Keratinocyte (primary cell): ENCODE measurements at regions not wholly inside any gene's neighbourhood (a gene's known extent, or its start where the extent isn't known, plus 50 kb on each side); places are given as distances from the start of the nearest gene placed in this dataset.

Experiments used
- DNase-seq: peaks from one replicate; pipeline ENCODE4 v3.0.0-alpha.2; 2011; ENCODE audit warnings: low read depth, missing footprints, low spot score
- FAIRE-seq: peaks from 2 replicates; lab custom pipeline; 2011; peaks lifted over from hg19 to GRCh38; lab: Jason Lieb, UNC
- H2AFZ ChIP-seq: 2 replicates; pipeline ENCODE4 v1.6.0; 2012; ENCODE audit warnings: low read length, control low read depth, inconsistent platforms; ENCODE audit not compliant: control insufficient read depth
- H3K27ac ChIP-seq: 2 replicates; pipeline ENCODE4 v1.5.1; 2011; ENCODE audit warnings: low read length; ENCODE audit not compliant: control insufficient read depth, insufficient read depth
- H3K27me3 ChIP-seq: 3 replicates; pipeline ENCODE4 v1.6.0; 2011; ENCODE audit warnings: low read length; ENCODE audit not compliant: control insufficient read depth, insufficient read depth; ENCODE audit errors: extremely low read depth
- H3K36me3 ChIP-seq, 2 experiments: 2 replicates in 1 of 2; 3 replicates in 1 of 2; pipeline ENCODE4 v1.5.1; 2011; ENCODE audit warnings: low read length in 2 of 2, mild to moderate bottlenecking in 1 of 2; ENCODE audit not compliant: control insufficient read depth in 2 of 2, insufficient read depth in 2 of 2; ENCODE audit errors: extremely low read depth in 1 of 2
- H3K4me1 ChIP-seq: 3 replicates; pipeline ENCODE4 v1.5.1; 2011; ENCODE audit warnings: low read length; ENCODE audit not compliant: control insufficient read depth, insufficient read depth; ENCODE audit errors: extremely low read depth
- H3K4me2 ChIP-seq: 3 replicates; pipeline ENCODE4 v1.6.0; 2011; ENCODE audit warnings: low read depth, low read length; ENCODE audit not compliant: control insufficient read depth, insufficient read depth; ENCODE audit errors: extremely low read depth
- H3K4me3 ChIP-seq, 3 experiments: fragments of 200-600 bp in 1 of 3; sonication (generic) in 1 of 3; 2 replicates in 2 of 3; 3 replicates in 1 of 3; pipeline ENCODE4 v1.5.1; 2011 to 2016; ENCODE audit warnings: low read length in 3 of 3, mild to moderate bottlenecking in 3 of 3, control low read depth in 2 of 3, inconsistent platforms in 1 of 3, low read depth in 1 of 3, mixed read lengths in 1 of 3, mixed run types in 1 of 3, moderate library complexity in 1 of 3; ENCODE audit not compliant: control insufficient read depth in 2 of 3, insufficient read depth in 2 of 3; ENCODE audit errors: extremely low read depth in 1 of 3
- H3K79me2 ChIP-seq: 2 replicates; pipeline ENCODE4 v1.6.0; 2012; ENCODE audit warnings: low read length; ENCODE audit not compliant: control insufficient read depth, insufficient read depth
- H3K9ac ChIP-seq: 3 replicates; pipeline ENCODE4 v1.6.0; 2011; ENCODE audit warnings: low read length; ENCODE audit not compliant: control insufficient read depth, insufficient read depth; ENCODE audit errors: extremely low read depth
- H3K9me1 ChIP-seq: 3 replicates; pipeline ENCODE4 v1.6.0; 2011; ENCODE audit warnings: low read length; ENCODE audit not compliant: control insufficient read depth, insufficient read depth; ENCODE audit errors: extremely low read depth
- H3K9me3 ChIP-seq: 2 replicates; pipeline ENCODE4 v1.5.1; 2012; ENCODE audit warnings: low read depth, low read length; ENCODE audit not compliant: control insufficient read depth
- H4K20me1 ChIP-seq: 3 replicates; pipeline ENCODE4 v1.6.0; 2011; ENCODE audit warnings: low read length; ENCODE audit not compliant: control insufficient read depth, insufficient read depth; ENCODE audit errors: extremely low read depth
- EZH2 ChIP-seq: IDR thresholded peaks from one replicate; pipeline ENCODE4 v1.6.1; 2012; ENCODE audit warnings: inconsistent platforms, mild to moderate bottlenecking, low read length, moderate library complexity
- dilution Hi-C: fragments of 300-500 bp; cut with MboI; formaldehyde crosslinking; loops from one replicate; pipeline ENCODE4 v1.7.0; 2020; ENCODE audit warnings: low sequenced_read_pairs; ENCODE audit not compliant: extremely low pct_ligation_motif_present
- TF ChIP-seq, protein P1 (sequence below), 3 experiments: IDR thresholded peaks in 1 of 3; conservative IDR thresholded peaks in 1 of 3; optimal IDR thresholded peaks in 1 of 3; 2 replicates in 2 of 3; 3 replicates in 1 of 3; pipeline versions ENCODE3 to v1.5.1; 2011; ENCODE audit warnings: low read length in 3 of 3, mild to moderate bottlenecking in 3 of 3, moderate library complexity in 2 of 3, control low read depth in 1 of 3, inconsistent platforms in 1 of 3; ENCODE audit not compliant: insufficient read depth in 2 of 3; ENCODE audit errors: extremely low read depth in 1 of 3

- Histone ChIP-seq H3K27me3 (no peaks in the 10 kb centered on the region), H3K9ac (no peak overlapping the region), H3K4me2 (no peak overlapping the region), H3K9me3 (no peaks in the 10 kb centered on the region), H3K27ac (no peak overlapping the region), H2AFZ (no peak overlapping the region), H3K9me1 (no peaks in the 10 kb centered on the region), H3K79me2 (no peaks in the 10 kb centered on the region), H4K20me1 (no peaks in the 10 kb centered on the region), H3K4me3 (no peak overlapping the region), H3K36me3 (no peaks in the 10 kb centered on the region), H3K4me1 (no peaks in the 10 kb centered on the region)
- TF ChIP-seq, protein P1, sequence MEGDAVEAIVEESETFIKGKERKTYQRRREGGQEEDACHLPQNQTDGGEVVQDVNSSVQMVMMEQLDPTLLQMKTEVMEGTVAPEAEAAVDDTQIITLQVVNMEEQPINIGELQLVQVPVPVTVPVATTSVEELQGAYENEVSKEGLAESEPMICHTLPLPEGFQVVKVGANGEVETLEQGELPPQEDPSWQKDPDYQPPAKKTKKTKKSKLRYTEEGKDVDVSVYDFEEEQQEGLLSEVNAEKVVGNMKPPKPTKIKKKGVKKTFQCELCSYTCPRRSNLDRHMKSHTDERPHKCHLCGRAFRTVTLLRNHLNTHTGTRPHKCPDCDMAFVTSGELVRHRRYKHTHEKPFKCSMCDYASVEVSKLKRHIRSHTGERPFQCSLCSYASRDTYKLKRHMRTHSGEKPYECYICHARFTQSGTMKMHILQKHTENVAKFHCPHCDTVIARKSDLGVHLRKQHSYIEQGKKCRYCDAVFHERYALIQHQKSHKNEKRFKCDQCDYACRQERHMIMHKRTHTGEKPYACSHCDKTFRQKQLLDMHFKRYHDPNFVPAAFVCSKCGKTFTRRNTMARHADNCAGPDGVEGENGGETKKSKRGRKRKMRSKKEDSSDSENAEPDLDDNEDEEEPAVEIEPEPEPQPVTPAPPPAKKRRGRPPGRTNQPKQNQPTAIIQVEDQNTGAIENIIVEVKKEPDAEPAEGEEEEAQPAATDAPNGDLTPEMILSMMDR (optimal IDR thresholded peaks at IDR 0.05 in 1 of 3, IDR thresholded peaks at IDR 0.05 in 1 of 3, conservative IDR thresholded peaks at IDR 0.05 in 1 of 3; ENCODE audit: extremely low read depth in 1 of 3, insufficient read depth in 2 of 3, low read length in 3 of 3), result no peak
- no peak for TF ChIP-seq EZH2
- FAIRE-seq (no peak), DNase-seq (no peak)
- dilution Hi-C loops, result no loop called here
Measured at GRCh38 chr6:67538032-67538431, 1097.0 kb upstream of the ADGRB3 start.

DNA sequence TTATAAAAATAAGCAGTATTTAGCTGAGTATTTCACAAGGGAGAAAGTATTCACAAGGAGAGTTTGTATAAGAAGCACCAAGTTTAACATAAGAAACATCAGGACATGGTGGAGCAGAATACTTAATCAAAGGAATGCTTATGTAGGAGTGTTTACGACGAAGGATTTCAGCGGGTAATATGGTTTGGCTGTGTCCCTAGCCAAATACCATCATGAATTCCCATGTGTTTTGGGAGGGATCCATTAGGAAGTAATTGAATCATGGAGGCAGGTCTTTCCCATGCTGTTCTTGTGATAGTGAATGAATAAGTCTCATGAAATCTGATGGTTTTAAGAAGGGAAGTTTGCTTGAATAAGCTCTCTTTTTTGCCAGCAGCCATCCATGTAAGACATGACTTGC is 1099.1 kb upstream of the ADGRB3 start:
- dilution Hi-C loops, result no loop called here
- Histone ChIP-seq H3K4me1 (no peaks in the 10 kb centered on the region), H3K27me3 (no peaks in the 10 kb centered on the region), H3K4me3 (no peak overlapping the region), H3K79me2 (no peaks in the 10 kb centered on the region), H2AFZ (no peak overlapping the region), H4K20me1 (no peaks in the 10 kb centered on the region), H3K9me1 (no peaks in the 10 kb centered on the region), H3K36me3 (no peaks in the 10 kb centered on the region), H3K9me3 (no peaks in the 10 kb centered on the region), H3K9ac (no peak overlapping the region), H3K27ac (no peak overlapping the region), H3K4me2 (no peak overlapping the region)
- no peak for FAIRE-seq
- TF ChIP-seq, protein P1 (optimal IDR thresholded peaks at IDR 0.05 in 1 of 3, IDR thresholded peaks at IDR 0.05 in 1 of 3, conservative IDR thresholded peaks at IDR 0.05 in 1 of 3; ENCODE audit: extremely low read depth in 1 of 3, insufficient read depth in 2 of 3, low read length in 3 of 3), result no peak
- no peak for TF ChIP-seq EZH2
- DNase-seq, result no peak
